GM23338 (cell line): ENCODE measurements at regions not wholly inside any gene's neighbourhood (a gene's known extent, or its start where the extent isn't known, plus 50 kb on each side); places are given as distances from the start of the nearest gene placed in this dataset.

ENCODE experiments used
- ATAC-seq: fragments of 200-7000 bp; cut with Tn5 transposase; 3 replicates; pipeline ENCODE4 v1.9.1; 2020
- DNase-seq: peaks from one replicate; pipeline ENCODE4 v3.0.0-alpha.2; 2015; ENCODE audit warnings: low spot score
- H2AFZ ChIP-seq: fragments of 200-600 bp; sonication (generic); 2 replicates; pipeline ENCODE4 v1.8.0; 2016; ENCODE audit warnings: antibody characterized with exemption, mild to moderate bottlenecking, moderate library complexity
- H3F3A ChIP-seq: fragments of 200-600 bp; sonication (generic); replicated peaks from 2 replicates; pipeline ENCODE4 v1.8.0; 2017; ENCODE audit warnings: antibody characterized with exemption, mixed run types, low read depth
- H3K27ac ChIP-seq: fragments of 200-600 bp; sonication (generic); 2 replicates; pipeline ENCODE4 v1.6.1; 2016; ENCODE audit warnings: low read depth
- H3K27me3 ChIP-seq: fragments of 200-600 bp; sonication (generic); 2 replicates; pipeline ENCODE4 v1.8.0; 2016; ENCODE audit warnings: mild to moderate bottlenecking, mixed run types, moderate library complexity; ENCODE audit not compliant: insufficient read depth
- H3K36me3 ChIP-seq: fragments of 200-600 bp; sonication (generic); 2 replicates; pipeline ENCODE4 v1.8.0; 2016; ENCODE audit warnings: mild to moderate bottlenecking; ENCODE audit not compliant: insufficient read depth
- H3K4me1 ChIP-seq: fragments of 200-600 bp; sonication (generic); 2 replicates; pipeline ENCODE4 v1.8.0; 2016; ENCODE audit warnings: mild to moderate bottlenecking, moderate library complexity; ENCODE audit not compliant: insufficient read depth
- H3K4me2 ChIP-seq: fragments of 200-600 bp; sonication (generic); 2 replicates; pipeline ENCODE4 v1.7.1; 2017; ENCODE audit warnings: mixed run types
- H3K4me3 ChIP-seq: fragments of 200-600 bp; sonication (generic); 2 replicates; pipeline ENCODE4 v1.6.1; 2016; ENCODE audit warnings: mixed run types
- H3K79me2 ChIP-seq: fragments of 200-600 bp; sonication (generic); replicated peaks from 2 replicates; pipeline ENCODE4 v1.8.0; 2017; ENCODE audit warnings: mild to moderate bottlenecking; ENCODE audit not compliant: insufficient read depth
- H3K9me2 ChIP-seq: fragments of 200-600 bp; sonication (generic); 2 replicates; pipeline ENCODE4 v1.8.0; 2017; ENCODE audit not compliant: insufficient read depth
- H4K20me1 ChIP-seq: fragments of 200-600 bp; sonication (generic); replicated peaks from 2 replicates; pipeline ENCODE4 v1.8.0; 2017; ENCODE audit warnings: mild to moderate bottlenecking; ENCODE audit not compliant: insufficient read depth
- H3K27ac Mint-ChIP-seq: 2 replicates; pipeline ENCODE4 v1.8.0; 2020; ENCODE audit warnings: inconsistent platforms, mild to moderate bottlenecking, moderate library complexity, mixed read lengths
- H3K27me3 Mint-ChIP-seq: 3 replicates; pipeline ENCODE4 v1.8.0; 2022; ENCODE audit warnings: low read depth, mild to moderate bottlenecking, moderate library complexity, mixed read lengths, inconsistent platforms; ENCODE audit not compliant: insufficient read depth, poor library complexity
- H3K36me3 Mint-ChIP-seq: 3 replicates; pipeline ENCODE4 v1.8.0; 2021; ENCODE audit warnings: low read depth, mild to moderate bottlenecking, inconsistent platforms, moderate library complexity, mixed read lengths
- H3K4me1 Mint-ChIP-seq: 3 replicates; pipeline ENCODE4 v1.8.0; 2020; ENCODE audit warnings: mild to moderate bottlenecking, inconsistent platforms, mixed read lengths
- H3K4me3 Mint-ChIP-seq: 3 replicates; pipeline ENCODE4 v1.8.0; 2021; ENCODE audit warnings: moderate library complexity, mild to moderate bottlenecking, inconsistent platforms, mixed read lengths
- H3K9me3 Mint-ChIP-seq: 3 replicates; pipeline ENCODE4 v1.8.0; 2020; ENCODE audit warnings: moderate library complexity, mild to moderate bottlenecking, inconsistent platforms, mixed read lengths
- CREB1 ChIP-seq: fragments of 250-450 bp; sonication (Bioruptor Pico); IDR thresholded peaks from 2 replicates; pipeline ENCODE4 v1.5.0; 2020; ENCODE audit warnings: low read depth, mild to moderate bottlenecking, moderate library complexity
- EZH2 ChIP-seq: fragments of 200-600 bp; sonication (generic); IDR thresholded peaks from one replicate; pipeline ENCODE4 v1.8.0; 2017; ENCODE audit warnings: antibody characterized with exemption, mild to moderate bottlenecking, low read depth; ENCODE audit not compliant: unreplicated experiment
- EZH2phosphoT487 ChIP-seq: fragments of 200-600 bp; sonication (generic); IDR thresholded peaks from one replicate; pipeline ENCODE4 v1.8.1; 2018; ENCODE audit warnings: antibody characterized with exemption; ENCODE audit not compliant: unreplicated experiment
- JUNB ChIP-seq: IDR thresholded peaks from one replicate; pipeline ENCODE4 v1.6.1; 2016; ENCODE audit warnings: antibody characterized with exemption; ENCODE audit not compliant: unreplicated experiment
- NANOG ChIP-seq: IDR thresholded peaks from 2 replicates; pipeline ENCODE4 v1.6.1; 2016; ENCODE audit warnings: antibody characterized with exemption, borderline replicate concordance
- POLR2AphosphoS5 ChIP-seq: IDR thresholded peaks from 2 replicates; pipeline ENCODE4 v1.6.1; 2016; ENCODE audit warnings: antibody characterized with exemption, low read depth
- STAT1 ChIP-seq: IDR thresholded peaks from one replicate; pipeline ENCODE4 v1.6.1; 2016; ENCODE audit warnings: antibody characterized with exemption; ENCODE audit not compliant: unreplicated experiment
- ZNF114 ChIP-seq: fragments of 250-450 bp; sonication (Bioruptor Pico); IDR thresholded peaks from 2 replicates; pipeline ENCODE4 v1.5.0; 2020; ENCODE audit warnings: mild to moderate bottlenecking, moderate library complexity
- ZNF331 ChIP-seq: fragments of 250-450 bp; sonication (Bioruptor Pico); IDR thresholded peaks from 2 replicates; pipeline ENCODE4 v1.5.0; 2020; ENCODE audit warnings: low read depth, mild to moderate bottlenecking, moderate library complexity
- TF ChIP-seq, protein P1 (sequence below), 2 experiments: fragments of 200-600 bp in 1 of 2; sonication (generic) in 1 of 2; conservative IDR thresholded peaks; 2 replicates each; pipeline versions ENCODE4 v1.5.1 to v1.6.1; 2016 to 2017; ENCODE audit warnings: antibody characterized with exemption in 2 of 2, low read depth in 2 of 2, mild to moderate bottlenecking in 2 of 2, moderate library complexity in 1 of 2
- TF ChIP-seq, protein P2 (sequence below): IDR thresholded peaks from 2 replicates; pipeline ENCODE4 v1.6.1; 2016; ENCODE audit warnings: antibody characterized with exemption
- TF ChIP-seq, protein P3 (sequence below): IDR thresholded peaks from one replicate; pipeline ENCODE4 v1.6.1; 2018; ENCODE audit warnings: antibody characterized with exemption; ENCODE audit not compliant: unreplicated experiment
- TF ChIP-seq, protein P4 (sequence below): fragments of 250-450 bp; sonication (Bioruptor Pico); IDR thresholded peaks from 2 replicates; pipeline ENCODE4 v1.5.0; 2020; ENCODE audit warnings: mild to moderate bottlenecking, moderate library complexity

DNA sequence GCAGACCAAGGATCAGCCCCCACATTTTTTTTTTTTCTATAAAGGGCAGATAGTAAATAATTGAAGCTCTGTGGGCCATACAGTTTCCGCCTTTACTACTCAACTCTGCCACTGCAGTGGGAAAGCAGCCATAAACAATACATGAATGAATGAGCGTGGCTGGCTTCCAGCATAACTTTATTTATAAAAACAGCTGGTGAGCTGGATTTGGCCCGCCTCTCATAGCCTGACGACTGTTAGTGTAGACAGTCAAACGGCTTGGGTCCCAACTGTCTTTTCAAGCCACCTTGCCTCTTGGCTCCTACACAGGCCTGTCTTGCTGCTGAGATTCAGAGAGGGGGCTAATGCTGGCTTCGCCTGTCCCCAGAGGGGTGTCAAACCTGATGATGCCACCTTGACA lies 169.8 kb upstream of the GPR26 start:
- no peak for ATAC-seq
- Histone ChIP-seq H3K9me2 (peaks cover 10% of the 10 kb centered on the region; the same call in 1 of the 2 replicates), H3K27ac (no peak overlapping the region), H3K4me2 (no peak overlapping the region), H3F3A (no peaks in the 10 kb centered on the region), H4K20me1 (no peaks in the 10 kb centered on the region), H3K4me3 (no peak overlapping the region), H3K36me3 (no peaks in the 10 kb centered on the region), H3K27me3 (no peaks in the 10 kb centered on the region), H2AFZ (no peak overlapping the region), H3K79me2 (no peaks in the 10 kb centered on the region), H3K4me1 (peaks cover 30% of the 10 kb centered on the region)
- DNase-seq: no peak
- peaks cover 5% of the 10 kb centered on the region for H3K27me3 Mint-ChIP-seq
- no peaks in the 10 kb centered on the region for H3K9me3 Mint-ChIP-seq
- peaks cover 43% of the 10 kb centered on the region for H3K4me1 Mint-ChIP-seq
- H3K36me3 Mint-ChIP-seq: no peaks in the 10 kb centered on the region; the same call in 2 of the 3 replicates
- TF ChIP-seq, protein P1, sequence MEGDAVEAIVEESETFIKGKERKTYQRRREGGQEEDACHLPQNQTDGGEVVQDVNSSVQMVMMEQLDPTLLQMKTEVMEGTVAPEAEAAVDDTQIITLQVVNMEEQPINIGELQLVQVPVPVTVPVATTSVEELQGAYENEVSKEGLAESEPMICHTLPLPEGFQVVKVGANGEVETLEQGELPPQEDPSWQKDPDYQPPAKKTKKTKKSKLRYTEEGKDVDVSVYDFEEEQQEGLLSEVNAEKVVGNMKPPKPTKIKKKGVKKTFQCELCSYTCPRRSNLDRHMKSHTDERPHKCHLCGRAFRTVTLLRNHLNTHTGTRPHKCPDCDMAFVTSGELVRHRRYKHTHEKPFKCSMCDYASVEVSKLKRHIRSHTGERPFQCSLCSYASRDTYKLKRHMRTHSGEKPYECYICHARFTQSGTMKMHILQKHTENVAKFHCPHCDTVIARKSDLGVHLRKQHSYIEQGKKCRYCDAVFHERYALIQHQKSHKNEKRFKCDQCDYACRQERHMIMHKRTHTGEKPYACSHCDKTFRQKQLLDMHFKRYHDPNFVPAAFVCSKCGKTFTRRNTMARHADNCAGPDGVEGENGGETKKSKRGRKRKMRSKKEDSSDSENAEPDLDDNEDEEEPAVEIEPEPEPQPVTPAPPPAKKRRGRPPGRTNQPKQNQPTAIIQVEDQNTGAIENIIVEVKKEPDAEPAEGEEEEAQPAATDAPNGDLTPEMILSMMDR (conservative IDR thresholded peaks at IDR 0.05; ENCODE audit: low read depth in 2 of 2): no peak
- no peak for TF ChIP-seq ZNF331
- TF ChIP-seq EZH2: no peak
- TF ChIP-seq, protein P2, sequence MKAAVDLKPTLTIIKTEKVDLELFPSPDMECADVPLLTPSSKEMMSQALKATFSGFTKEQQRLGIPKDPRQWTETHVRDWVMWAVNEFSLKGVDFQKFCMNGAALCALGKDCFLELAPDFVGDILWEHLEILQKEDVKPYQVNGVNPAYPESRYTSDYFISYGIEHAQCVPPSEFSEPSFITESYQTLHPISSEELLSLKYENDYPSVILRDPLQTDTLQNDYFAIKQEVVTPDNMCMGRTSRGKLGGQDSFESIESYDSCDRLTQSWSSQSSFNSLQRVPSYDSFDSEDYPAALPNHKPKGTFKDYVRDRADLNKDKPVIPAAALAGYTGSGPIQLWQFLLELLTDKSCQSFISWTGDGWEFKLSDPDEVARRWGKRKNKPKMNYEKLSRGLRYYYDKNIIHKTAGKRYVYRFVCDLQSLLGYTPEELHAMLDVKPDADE: no peak
- no peak for TF ChIP-seq NANOG
- no peak for TF ChIP-seq JUNB
- TF ChIP-seq POLR2AphosphoS5: no peak
- no peak for TF ChIP-seq ZNF114 (CRISPR knock-in tag)
- no peak for TF ChIP-seq STAT1
- TF ChIP-seq CREB1: no peak
- no peak for TF ChIP-seq EZH2phosphoT487
- TF ChIP-seq, protein P3, sequence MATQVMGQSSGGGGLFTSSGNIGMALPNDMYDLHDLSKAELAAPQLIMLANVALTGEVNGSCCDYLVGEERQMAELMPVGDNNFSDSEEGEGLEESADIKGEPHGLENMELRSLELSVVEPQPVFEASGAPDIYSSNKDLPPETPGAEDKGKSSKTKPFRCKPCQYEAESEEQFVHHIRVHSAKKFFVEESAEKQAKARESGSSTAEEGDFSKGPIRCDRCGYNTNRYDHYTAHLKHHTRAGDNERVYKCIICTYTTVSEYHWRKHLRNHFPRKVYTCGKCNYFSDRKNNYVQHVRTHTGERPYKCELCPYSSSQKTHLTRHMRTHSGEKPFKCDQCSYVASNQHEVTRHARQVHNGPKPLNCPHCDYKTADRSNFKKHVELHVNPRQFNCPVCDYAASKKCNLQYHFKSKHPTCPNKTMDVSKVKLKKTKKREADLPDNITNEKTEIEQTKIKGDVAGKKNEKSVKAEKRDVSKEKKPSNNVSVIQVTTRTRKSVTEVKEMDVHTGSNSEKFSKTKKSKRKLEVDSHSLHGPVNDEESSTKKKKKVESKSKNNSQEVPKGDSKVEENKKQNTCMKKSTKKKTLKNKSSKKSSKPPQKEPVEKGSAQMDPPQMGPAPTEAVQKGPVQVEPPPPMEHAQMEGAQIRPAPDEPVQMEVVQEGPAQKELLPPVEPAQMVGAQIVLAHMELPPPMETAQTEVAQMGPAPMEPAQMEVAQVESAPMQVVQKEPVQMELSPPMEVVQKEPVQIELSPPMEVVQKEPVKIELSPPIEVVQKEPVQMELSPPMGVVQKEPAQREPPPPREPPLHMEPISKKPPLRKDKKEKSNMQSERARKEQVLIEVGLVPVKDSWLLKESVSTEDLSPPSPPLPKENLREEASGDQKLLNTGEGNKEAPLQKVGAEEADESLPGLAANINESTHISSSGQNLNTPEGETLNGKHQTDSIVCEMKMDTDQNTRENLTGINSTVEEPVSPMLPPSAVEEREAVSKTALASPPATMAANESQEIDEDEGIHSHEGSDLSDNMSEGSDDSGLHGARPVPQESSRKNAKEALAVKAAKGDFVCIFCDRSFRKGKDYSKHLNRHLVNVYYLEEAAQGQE: no peak
- TF ChIP-seq, protein P4, sequence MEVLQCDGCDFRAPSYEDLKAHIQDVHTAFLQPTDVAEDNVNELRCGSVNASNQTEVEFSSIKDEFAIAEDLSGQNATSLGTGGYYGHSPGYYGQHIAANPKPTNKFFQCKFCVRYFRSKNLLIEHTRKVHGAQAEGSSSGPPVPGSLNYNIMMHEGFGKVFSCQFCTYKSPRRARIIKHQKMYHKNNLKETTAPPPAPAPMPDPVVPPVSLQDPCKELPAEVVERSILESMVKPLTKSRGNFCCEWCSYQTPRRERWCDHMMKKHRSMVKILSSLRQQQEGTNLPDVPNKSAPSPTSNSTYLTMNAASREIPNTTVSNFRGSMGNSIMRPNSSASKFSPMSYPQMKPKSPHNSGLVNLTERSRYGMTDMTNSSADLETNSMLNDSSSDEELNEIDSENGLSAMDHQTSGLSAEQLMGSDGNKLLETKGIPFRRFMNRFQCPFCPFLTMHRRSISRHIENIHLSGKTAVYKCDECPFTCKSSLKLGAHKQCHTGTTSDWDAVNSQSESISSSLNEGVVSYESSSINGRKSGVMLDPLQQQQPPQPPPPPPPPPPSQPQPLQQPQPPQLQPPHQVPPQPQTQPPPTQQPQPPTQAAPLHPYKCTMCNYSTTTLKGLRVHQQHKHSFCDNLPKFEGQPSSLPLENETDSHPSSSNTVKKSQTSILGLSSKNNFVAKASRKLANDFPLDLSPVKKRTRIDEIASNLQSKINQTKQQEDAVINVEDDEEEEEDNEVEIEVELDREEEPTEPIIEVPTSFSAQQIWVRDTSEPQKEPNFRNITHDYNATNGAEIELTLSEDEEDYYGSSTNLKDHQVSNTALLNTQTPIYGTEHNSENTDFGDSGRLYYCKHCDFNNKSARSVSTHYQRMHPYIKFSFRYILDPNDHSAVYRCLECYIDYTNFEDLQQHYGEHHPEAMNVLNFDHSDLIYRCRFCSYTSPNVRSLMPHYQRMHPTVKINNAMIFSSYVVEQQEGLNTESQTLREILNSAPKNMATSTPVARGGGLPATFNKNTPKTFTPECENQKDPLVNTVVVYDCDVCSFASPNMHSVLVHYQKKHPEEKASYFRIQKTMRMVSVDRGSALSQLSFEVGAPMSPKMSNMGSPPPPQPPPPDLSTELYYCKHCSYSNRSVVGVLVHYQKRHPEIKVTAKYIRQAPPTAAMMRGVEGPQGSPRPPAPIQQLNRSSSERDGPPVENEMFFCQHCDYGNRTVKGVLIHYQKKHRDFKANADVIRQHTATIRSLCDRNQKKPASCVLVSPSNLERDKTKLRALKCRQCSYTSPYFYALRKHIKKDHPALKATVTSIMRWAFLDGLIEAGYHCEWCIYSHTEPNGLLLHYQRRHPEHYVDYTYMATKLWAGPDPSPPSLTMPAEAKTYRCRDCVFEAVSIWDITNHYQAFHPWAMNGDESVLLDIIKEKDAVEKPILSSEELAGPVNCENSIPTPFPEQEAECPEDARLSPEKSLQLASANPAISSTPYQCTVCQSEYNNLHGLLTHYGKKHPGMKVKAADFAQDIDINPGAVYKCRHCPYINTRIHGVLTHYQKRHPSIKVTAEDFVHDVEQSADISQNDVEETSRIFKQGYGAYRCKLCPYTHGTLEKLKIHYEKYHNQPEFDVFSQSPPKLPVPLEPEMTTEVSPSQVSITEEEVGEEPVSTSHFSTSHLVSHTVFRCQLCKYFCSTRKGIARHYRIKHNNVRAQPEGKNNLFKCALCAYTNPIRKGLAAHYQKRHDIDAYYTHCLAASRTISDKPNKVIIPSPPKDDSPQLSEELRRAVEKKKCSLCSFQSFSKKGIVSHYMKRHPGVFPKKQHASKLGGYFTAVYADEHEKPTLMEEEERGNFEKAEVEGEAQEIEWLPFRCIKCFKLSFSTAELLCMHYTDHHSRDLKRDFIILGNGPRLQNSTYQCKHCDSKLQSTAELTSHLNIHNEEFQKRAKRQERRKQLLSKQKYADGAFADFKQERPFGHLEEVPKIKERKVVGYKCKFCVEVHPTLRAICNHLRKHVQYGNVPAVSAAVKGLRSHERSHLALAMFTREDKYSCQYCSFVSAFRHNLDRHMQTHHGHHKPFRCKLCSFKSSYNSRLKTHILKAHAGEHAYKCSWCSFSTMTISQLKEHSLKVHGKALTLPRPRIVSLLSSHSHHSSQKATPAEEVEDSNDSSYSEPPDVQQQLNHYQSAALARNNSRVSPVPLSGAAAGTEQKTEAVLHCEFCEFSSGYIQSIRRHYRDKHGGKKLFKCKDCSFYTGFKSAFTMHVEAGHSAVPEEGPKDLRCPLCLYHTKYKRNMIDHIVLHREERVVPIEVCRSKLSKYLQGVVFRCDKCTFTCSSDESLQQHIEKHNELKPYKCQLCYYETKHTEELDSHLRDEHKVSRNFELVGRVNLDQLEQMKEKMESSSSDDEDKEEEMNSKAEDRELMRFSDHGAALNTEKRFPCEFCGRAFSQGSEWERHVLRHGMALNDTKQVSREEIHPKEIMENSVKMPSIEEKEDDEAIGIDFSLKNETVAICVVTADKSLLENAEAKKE (CRISPR knock-in tag): no peak
- no peak overlapping the region for H3K4me3 Mint-ChIP-seq
- H3K27ac Mint-ChIP-seq: no peak overlapping the region
